HG02588 (cell line): ENCODE measurements at regions not wholly inside any gene's neighbourhood (a gene's known extent, or its start where the extent isn't known, plus 50 kb on each side); places are given as distances from the start of the nearest gene placed in this dataset.

Source experiments
- ATAC-seq: cut with Tn5 transposase; IDR thresholded peaks from one replicate; pipeline ENCODE4 v1.9.1; 2021; ENCODE audit warnings: mild to moderate bottlenecking, moderate library complexity; ENCODE audit not compliant: unreplicated experiment

DNA sequence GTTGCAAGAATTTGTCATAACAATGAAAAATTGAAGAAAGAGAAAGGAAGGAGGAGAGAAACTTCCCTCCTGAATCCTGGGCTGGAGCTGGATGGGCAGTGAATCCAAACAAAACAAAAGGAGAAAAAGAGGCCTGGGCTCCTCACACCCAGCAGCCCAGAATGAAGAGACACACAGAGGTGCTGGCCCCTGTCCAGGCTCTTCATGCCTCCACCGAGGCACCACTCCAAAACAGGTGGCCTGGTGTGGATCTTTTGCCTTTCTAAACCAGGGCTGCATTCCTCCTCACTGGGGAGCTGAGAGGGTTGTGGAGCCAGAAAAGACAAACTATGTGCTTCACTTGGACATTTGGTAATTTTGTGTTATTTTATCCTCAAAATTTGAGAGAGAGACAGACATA is 76.0 kb downstream of the FAM124B start:
- ATAC-seq, result no peak

DNA sequence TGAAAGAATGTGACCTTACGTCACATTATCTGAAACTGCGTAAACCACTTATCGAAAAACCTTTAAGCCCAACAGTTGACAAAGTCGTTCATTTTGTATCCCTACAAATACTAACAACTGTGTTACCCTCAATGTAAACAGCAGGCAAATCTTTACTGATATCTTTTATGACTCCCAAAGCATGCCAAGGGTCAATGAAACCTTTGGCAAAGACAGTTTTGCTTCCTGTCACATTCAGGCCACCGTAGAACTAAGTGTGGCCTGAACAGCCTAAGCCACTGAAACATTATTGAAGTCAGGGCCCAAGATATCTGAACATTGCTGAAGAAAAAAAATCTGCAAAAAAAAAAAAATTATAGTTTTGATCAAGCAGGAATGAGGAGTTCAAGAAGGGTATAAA is 77.3 kb downstream of the FAM124B start:
- ATAC-seq, result no peak

DNA sequence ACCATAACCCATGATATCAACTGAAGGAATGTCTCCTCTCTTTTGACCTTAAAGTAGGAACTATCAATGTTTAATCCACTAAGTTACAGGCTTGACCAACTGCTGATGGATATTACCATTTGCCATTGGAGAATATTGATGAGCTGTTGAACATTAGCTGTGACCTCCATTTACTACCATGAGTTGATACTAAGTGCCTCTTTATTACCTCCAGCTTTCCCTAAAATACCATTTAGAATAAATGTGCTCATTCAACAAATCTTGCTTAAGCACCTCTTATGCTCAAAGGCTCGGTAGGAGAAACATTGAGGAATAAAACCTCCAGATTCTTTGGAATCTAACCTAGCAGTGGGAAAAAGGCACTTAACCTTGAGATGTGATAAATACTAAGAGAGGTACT is 81.2 kb downstream of the FAM124B start:
- ATAC-seq, result no peak

DNA sequence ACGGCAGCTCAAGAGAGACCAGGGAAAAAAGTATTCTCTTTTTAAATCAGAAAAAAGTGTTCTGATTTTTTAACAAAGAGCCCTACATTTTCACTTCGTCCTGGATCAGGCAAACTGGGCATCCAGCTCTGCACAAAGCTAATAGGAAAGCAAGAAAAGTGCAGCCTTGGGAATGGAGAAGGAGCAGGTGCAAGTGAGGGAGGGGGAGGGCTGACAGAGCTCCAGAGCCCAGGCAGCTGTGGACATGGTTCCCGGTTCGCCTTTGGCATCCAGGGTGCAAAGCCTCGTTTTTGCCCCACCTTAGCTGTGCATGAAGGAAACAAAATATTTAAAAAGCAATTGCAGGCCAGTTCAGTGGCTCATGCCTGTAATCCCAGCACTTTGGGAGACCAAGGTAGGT is 82.2 kb downstream of the FAM124B start:
- ATAC-seq, result no peak

DNA sequence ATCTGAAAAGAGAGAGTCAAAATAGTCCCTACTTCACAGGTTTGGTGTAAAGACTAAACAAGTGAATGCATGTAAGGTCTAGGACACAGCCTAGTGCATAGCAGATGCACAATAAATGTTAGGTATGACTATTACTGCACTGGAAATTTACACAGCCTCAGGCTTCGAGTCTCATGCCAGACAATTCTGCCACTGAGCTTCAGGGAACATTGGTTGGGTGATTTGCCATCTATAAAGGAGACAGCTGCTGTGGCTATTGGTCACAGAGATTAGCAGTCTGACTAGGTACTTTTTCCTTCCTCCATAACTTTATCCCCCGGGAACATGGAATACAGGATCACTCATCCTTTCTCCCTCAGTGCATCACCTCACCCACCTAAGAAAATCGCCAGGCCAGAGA is 89.2 kb downstream of the FAM124B start:
- ATAC-seq, result no peak

DNA sequence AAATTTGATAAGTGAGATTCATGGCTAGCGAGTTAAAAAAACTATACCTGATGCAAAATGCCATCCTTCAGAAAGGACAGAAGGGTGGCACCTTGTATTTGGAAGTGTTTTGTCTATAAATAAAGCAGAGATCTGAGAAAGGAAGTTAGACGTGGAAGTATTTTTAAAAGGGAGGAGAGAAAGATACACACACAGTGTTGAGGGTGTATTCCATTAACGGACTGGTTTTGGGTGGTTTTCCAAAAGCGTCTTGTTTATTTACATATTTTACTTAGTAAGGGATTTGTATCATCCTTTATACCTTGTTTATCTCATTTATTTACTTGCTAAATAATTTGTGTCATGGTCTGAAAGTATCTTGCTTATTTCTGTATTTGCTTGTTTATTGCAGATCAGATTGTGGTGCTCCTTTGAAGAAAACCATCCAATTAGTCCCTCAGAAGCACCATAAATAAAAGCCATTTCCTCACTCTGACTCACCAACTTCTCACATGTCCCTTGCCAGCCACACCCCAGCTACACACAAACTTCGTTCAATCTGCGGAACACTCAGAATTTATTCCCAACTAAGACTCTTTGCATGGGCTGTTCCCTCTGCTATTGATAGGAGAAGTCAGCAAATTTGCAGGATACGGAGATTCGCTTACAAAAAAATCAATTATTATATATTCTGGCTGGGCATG is 90.8 kb downstream of the FAM124B start:
- ATAC-seq, result no peak

DNA sequence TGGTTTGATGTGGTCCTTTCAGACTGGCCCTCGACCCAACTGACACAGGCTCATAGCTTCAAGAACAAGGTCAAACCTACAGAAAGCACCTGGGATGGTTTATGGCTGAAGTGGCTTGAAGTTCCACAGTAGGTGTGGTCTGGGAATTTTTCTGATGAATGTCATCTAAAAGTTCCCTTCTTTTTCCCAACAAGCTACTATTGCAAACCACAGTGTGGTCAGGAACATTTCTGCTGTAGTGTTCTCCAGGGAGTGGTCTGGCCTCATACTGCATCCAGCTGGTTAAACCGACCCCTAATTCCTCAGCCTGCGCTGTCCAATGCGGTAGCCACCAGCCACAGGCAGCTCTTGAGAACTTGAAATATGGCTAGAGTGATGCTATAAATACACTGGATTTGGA is 92.7 kb downstream of the FAM124B start:
- ATAC-seq, result no peak

DNA sequence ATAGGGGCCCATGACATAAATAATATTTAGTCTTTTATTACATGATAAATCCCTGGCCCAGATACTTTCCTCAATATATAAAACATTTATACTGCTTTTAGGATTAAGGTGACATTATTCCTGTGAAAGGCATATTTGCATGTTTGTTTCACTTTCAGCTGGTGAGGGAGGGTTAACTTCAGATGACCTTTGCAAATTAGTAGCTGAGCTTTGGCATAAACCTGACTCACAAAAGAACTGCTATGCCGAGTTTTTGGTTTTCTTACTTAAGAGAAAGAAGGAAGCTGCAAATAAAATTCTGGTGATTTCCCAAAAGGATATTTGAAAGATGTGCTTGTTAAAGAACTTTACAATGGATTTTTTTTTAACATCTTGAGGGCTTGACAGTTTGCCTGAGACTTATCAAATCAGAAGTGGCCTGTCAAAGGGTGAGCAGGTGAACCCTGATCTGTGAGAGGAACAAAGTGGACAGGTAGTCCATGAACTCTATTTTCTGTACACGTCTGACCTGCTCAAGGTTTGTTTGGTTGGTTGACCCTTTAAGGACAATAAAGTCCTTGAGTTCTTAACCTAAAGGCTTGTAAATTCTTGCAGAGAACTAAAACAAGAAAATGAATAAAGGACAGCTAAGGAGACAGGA is 93.5 kb downstream of the FAM124B start:
- ATAC-seq, result peak; percentile 91

DNA sequence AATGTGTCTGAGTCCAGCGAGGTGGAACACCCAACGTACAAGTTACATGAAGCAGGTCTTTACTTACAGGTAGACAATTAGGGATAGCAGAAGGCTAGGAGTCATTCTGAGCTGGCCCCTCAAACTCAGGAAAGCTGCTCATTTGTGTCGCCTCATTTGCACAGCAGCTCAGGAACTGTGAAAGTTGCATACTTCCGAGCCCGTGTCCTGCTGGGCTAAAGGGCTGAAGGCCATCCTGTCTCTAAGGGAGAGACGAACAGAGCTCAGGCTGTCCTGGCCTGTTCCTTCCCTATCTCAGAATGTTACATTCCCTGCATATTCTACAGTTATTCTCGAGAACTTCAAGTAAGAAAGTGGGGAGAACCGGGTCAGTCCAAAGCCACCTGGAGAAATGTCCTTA is 99.0 kb downstream of the FAM124B start:
- no peak for ATAC-seq

DNA sequence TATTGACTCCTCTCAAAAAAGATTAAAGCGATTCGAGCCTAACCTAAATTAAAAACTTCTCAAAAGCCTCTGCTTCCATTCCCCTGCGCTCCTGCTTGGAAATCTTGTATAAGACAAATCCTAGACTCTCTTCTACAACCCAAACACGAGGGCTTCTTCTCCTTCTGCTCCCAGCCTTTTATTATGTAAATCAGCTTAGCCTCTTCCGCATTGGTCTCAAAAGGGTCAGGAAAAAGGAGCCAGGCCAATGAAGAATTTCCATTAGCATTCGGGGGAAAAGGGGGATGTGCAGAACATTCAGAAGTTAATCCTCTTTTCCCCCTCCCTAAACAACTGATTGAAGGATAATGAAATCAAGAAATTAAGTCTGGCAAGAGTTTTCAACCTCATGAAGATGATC is 107.9 kb downstream of the FAM124B start:
- no peak for ATAC-seq

DNA sequence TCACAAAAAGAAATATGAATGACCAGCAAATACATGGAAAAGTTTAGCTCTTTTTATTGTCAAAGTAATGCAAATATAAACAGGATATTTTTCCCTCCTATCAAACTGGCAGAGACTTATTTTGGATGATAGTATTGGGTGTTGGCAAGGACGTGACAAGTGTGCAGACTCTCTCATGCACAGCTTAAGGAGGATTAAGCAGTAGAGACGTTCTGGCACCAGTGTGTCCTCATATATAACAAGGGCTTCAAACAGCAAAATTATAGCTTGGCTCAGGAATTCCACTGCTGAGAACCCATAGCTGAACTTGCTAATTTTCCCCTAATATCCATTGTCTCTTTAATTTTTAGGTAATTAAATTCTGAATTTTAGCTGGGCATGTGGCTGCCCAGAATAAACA is 114.4 kb downstream of the FAM124B start:
- no peak for ATAC-seq

DNA sequence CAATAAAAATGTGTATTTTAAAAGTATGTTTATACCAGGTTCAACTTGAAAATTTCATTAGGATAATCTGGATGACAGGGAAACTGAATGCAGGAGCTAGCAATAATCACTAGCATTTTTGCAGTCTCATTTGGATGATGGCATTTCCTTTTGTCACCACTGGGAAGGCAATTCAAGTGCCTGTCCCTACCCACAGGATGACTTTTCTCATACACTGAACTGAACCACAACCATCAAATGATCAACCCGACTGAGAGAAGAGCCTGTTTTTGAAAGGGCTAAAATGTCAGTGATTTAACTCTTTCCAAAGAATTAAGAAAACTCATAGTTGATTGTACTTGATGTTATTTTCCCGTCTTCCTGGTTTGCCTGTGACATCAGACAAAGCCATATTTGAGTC is 115.0 kb downstream of the FAM124B start:
- no peak for ATAC-seq

DNA sequence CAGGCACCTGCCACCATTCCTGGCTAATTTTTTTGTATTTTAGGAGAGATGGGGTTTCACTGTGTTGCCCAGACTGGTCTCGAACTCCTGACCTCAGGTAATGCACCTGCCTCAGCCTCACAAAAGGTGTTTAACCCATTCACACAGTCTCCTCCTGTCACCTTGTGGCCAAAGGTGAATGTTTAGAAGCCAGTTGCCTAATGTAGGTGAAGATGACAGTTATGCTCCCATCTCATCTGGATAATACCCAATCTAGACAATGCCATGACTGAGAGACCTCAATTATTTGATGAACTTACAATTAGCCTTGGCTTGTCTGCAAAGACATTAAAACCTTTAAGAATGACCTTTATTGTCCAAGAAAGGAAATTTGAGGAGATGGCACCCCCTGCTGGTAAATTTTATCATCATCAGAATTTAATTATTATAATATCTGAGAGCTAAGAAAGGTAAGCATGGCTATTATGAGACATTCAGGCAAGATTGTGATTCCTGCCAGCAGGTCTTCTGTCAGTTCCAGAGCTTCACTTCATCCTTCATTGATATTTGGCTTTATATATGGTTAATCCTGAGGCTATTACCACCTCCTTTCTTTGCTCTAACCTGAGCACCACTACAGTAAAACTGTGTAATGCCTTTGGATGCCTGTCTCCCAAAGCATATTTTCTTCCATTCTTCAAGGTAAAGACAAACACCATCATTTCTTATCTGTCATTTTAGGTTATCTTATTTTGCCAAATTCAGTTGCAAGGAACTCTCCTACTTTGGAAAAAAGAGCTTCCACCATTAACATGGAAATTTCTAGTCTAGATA is 117.6 kb downstream of the FAM124B start:
- no peak for ATAC-seq

DNA sequence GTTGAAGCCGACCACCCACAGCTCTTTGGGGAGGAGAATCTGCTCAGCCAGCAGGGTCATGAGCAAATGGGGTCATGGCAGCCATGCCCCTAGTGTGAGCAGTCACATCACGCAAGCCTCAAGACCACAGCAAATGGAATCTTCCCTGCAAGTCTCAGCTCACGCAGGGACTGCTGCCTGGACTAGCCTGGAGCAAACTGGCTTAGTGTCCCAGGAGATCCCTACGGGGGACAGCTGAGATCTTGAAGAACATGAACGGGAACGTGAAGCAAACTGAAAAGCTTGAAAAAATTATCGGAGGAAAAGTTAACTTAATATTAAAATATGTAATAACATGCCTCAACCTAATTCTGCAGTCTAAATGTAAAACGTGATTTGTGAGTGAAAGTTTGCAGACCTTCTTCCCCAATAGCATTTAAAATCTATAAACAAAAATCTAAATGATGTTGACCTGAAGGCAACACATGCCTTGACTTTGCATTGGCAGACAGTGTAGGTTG is 118.4 kb downstream of the FAM124B start:
- no peak for ATAC-seq

DNA sequence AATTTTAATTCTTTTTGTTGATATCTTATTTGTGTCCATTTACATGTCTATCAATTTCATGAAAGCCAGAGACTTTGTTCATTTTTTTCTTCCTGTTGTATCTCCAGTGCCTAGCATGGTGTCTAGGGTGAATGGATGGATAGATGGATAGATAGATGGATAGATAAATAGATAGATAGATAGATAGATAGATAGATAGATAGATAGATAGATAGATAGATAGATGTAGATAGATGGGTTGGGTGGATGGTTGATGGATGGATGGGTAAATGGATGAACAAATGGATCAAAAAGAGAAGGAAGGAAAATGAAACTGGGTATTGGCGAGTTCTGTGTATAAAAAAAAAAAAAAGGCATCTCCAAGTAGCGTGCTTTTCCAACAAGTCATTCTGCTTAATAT is 120.5 kb downstream of the FAM124B start:
- ATAC-seq, result no peak

DNA sequence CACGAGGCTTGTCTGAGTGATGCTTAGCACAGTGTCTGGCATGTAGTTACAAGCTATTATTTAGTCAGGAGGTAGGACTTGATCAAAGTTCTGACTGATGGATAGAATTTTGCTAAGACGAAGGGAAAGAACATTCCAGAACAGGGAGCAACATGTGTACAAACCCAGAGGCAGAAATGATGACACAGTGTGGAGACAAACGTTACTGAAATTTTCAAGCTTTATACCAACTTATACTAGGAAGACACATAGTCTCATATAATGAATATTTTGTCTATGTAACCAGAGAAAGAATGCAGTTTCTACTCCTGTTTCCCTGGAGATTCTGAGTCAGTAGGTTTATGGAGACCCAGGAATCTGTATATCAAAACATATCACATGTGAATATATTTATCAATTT is 123.4 kb downstream of the FAM124B start:
- ATAC-seq, result no peak

DNA sequence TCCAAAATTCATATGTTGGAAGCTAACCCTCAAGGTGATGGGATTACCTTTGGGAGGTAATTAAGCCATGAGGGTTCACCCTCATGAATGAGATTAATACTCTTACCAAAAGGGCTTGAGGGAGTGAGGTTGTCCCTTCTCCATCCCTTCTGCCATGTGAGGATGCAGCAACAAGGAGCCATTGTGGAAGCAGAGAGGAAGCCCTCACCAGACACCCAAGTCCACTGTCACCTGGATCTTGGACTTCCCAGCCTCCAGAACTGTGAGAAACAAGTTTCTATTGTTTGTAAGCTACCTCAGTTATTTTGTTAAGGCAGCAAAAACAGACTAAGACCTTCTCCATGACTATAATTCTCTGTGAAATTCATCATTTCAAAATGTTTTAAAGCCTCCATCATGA is 125.7 kb downstream of the FAM124B start:
- no peak for ATAC-seq

DNA sequence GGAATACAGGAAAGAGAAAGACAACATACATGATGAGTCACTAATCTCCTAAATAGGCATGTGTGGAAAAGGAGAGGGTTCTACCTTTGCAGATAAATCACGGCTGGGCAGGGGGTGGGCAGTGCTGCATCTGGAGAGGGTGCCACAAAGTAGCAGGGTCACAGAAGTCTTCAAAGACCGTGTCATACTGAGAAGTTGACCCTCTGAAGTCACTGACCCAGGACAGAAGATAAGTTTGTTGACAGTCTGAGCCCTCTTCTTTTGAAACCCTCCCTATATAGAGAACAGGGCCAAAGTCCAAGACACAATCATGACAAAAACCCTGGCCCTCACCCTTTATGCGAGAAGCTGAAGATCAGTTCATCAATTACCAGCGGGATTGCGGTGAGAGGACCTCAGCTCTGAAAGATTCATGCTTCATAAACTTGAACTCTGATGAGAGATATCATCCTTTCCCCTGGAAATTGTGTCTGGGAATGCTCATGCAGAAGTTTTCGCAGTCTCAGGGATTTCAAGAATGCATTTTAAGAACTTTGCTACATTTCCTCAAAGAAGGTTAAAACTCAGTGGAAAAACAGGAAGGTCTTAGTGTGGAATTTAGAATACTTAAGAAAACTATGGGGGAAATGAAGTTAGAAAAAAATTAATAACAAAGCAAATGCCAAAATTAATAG is 129.5 kb downstream of the FAM124B start:
- no peak for ATAC-seq

DNA sequence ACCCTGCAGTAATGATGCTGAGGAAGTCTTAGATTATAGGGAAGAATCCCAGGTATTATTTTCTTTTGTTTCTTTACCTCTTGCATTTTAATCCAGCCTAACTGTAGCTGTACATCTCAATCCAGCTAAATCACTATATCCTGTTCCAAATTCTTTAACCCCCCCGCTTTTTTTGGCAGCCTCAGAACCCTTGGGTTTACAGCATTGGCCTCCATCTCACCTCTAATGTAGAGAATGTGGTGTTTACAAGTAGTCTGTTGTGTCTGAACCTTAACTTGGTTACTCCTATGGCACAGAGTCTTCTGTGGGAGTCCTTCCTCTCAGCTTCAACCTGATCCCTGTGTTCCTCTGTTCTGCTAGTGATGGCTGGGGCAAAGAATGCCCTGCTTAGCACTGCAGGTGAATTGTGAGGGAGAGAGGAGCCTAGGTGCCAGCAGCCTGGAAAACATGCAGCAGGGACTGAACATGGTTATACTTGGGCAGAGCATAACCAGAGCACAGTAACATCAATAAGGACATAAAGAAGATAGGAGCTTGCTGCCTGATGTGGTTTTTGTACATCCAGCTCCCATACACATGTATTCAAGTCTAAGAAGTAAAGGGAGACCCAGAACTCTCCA is 130.2 kb downstream of the FAM124B start:
- ATAC-seq, result no peak

DNA sequence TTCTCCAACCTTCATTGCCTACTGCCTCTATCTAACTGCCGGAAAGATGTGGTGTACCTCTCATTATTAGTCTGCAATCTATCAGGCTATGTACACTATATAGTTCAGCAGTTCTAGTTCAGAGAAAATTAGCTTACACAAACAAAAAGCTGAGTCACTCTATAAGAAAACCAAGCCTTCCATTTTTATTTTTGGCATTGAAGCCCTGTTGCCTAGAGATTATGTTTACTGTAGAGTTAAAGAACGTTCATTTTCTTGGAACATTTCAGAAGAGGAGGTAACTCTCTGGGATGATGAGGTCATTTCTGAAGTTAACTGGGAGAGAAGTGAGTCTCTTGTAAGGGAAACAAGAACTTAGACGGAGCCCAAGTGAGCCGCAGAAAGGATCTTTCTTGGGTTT is 133.5 kb downstream of the FAM124B start:
- ATAC-seq, result no peak

DNA sequence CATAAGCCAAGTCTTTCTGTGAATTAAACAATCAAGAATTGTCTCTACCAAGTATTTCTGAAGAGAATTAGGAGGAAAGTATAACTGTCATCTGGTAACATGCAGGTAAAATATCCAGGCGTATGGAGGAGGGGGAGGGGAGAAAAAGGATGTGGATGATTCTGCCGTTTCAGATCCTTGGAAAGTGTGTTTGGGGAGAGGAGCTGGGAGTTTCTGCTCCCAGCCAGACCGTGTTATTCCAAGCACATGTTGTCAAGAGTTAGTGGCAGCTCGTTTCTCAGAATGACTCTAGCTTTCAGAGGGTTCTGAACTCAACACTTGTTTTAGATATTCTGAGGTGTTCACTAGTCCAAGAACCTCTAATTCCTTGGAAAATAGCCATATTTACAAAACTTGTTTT is 137.6 kb downstream of the FAM124B start:
- ATAC-seq, result no peak
